ENCODE measurements at regions not wholly inside any gene's neighbourhood (a gene's known extent, or its start where the extent isn't known, plus 50 kb on each side); places are given as distances from the start of the nearest gene placed in this dataset.
A peak's percentile ranks its signal among the peaks of the same experiment; 100 is the strongest.
"Not testable (repeated sequence)": the region's sequence is repeated elsewhere in the genome, so short reads cannot be mapped to it uniquely, and the experiment has no call there.

DNA sequence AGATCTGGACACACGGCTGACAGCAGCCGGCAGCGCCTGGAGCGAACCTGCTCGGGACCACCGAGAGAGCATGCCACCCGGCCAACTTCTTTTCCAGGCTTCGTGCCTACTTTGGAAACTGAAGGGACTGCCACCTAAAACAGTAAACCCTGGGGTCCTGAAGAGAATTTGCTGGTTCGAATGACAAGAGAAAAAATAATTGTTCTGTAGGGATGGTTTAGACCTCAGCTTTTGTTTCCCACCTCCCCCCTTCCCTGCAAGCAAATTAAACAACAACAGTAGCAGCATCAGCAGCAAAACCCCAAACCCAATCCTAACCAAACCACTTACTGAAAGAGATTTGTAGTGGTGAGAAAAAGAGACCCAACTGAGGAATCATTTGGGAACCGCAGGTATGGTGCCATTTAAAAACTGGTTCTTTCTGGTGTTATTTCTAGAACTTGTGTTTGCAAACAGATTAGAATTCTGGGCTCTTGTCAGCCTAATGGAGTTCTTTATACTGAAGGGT lies 105.6 kb downstream of the LEPR start:
- no peak for DNase-seq (ENCODE audit: low read depth, low spot score)
- no peak overlapping the region for H3K27ac ChIP-seq

- no peak for DNase-seq (ENCODE audit: low read depth, low spot score)
- H3K27ac ChIP-seq = no peak overlapping the region
These were observed 106.7 kb downstream of the LEPR start for GRCh38 chr1:65527190-65527589.

GRCh38 chr1:65527707-65528503 lies 107.4 kb downstream of the LEPR start:
- DNase-seq (ENCODE audit: low read depth, low spot score) = no peak

GRCh38 chr1:65531972-65532570 lies 111.6 kb downstream of the LEPR start:
- no peak for DNase-seq (ENCODE audit: low read depth, low spot score)
- H3K27ac ChIP-seq = no peak overlapping the region

More at GRCh38 chr1:65527707-65528503, 107.4 kb downstream of the LEPR start:
- H3K27ac ChIP-seq = no peak overlapping the region

DNA sequence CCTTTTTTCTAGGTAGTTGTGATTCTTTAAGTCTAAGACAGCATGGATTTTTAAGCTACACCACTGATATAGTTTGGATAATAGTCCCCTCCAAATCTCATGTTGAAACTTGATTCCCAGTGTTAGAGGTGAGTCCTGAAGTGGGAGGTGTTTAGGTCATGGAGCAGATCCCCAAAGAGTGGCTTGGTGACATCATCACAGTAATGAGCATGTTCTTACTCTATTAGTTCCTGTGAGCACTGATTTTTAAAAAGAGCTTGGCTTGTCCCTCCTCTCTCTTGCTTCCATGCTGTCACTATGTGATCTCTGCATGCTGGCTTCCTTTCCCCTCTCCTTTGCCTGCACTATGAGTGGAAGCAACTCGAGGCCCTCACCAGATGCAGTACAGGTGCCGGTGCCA lies 115.5 kb downstream of the LEPR start:
- no peak for DNase-seq (ENCODE audit: low read depth, low spot score)

DNA sequence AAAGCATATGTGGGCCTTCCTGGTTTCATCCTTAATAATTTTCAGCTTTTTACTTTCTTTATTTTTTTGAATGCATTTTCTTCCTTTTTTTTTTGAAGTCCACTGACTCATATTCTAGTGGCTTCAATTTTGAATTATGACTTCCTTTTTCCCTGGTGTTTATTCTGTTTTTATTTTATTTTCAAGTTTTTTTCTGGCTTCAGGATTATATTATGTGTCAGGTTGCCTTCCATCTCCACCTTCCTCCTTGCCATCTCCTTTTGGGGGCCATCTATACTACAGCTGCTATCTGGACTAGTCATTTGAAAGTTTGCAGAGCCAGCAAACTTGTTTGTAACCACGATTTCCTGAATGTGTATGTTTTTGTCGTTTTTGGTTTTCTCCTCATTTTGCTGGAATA lies 117.6 kb downstream of the LEPR start:
- DNase-seq (ENCODE audit: low read depth, low spot score) = no peak
- H3K27ac ChIP-seq = no peak overlapping the region

More for the DNA sequence above, 115.5 kb downstream of the LEPR start:
- no peak overlapping the region for H3K27ac ChIP-seq

DNA sequence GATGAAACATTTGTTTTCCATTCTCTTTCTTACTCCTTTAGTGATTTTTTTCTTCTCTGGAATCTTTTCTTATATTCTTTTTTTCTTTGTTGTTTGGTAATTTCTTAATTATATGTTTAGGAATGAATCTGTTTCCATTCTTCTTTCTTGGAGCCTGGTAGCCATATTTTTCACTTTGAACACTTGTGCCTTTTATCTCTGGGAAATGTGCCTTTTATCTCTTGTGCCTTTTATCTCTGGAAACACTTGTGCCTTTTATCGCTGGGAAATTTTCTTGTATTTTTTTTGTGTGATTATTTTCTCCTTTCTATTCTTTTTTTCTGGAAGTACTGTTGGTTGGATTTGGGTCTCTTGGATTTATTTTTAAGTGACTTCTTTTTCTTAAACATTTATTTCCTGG lies 118.2 kb downstream of the LEPR start:
- no peak overlapping the region for H3K27ac ChIP-seq
- no peak for DNase-seq (ENCODE audit: low read depth, low spot score)

GRCh38 chr1:65539266-65540131 lies 119.0 kb downstream of the LEPR start:
- no peak for DNase-seq (ENCODE audit: low read depth, low spot score)
- H3K27ac ChIP-seq = no peak overlapping the region

- H3K27ac ChIP-seq = no peak overlapping the region
- peak; percentile 49 for DNase-seq (ENCODE audit: low read depth, low spot score)
These were observed 120.7 kb downstream of the LEPR start for GRCh38 chr1:65541161-65541560.

DNA sequence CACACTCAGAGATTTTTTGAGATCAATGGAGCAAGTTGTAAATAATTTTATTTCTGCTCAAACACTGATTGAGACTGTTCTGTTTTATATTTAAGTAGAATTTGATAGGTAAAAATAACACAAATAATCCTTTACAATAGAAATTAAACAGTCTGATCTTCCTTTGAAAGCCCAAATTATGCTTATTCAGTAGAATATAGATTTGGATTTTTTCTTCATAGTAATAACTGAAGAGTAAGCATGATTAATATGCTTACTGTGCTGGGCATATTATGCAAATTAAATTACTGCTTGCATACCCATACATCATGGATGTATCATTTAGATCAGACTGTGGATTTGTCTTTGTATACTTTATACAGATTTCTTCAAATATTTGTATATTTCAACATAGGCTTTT lies 121.4 kb downstream of the LEPR start:
- H3K27ac ChIP-seq = no peak overlapping the region
- no peak for DNase-seq (ENCODE audit: low read depth, low spot score)

DNA sequence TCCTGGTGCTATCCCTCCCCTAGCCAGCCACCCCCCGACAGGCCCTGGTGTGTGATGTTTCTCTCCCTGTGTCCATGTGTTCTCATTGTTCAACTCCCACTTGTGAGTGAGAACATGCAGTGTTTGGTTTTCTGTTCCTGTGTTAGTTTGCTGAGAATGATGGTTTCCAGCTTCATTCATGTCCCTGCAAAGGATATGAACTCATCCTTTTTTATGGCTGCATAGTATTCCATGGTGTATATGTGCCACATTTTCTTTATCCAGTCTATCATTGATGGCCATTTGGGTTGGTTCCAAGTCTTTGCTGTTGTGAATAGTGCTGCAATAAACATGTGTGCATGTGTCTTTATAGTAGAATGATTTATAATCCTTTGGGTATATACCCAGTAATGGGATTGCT lies 122.1 kb downstream of the LEPR start:
- not testable (repeated sequence) for H3K27ac ChIP-seq; DNase-seq (ENCODE audit: low read depth, low spot score)

GRCh38 chr1:65550306-65551010 lies 130.0 kb downstream of the LEPR start:
- H3K27ac ChIP-seq; DNase-seq (ENCODE audit: low read depth, low spot score): not testable (repeated sequence)

DNA sequence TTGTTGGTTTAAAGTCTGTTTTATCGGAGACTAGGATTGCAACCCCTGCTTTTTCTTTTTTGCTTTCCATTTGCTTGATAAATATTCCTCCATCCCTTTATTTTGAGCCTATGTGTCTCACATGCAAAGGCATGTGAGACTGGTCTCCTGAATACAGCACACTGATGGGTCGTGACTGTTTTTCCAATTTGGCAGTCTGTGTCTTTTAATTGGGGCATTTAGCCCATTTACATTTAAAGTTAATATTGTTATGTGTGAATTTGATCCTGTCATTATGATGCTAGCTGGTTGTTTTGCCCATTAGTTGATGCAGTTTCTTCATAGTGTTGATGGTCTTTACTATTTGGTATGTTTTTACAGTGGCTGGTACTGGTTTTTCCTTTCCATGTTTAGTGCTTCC lies 132.0 kb downstream of the LEPR start:
- DNase-seq (ENCODE audit: low read depth, low spot score); H3K27ac ChIP-seq: not testable (repeated sequence)

GRCh38 chr1:65554086-65554764 lies 133.8 kb downstream of the LEPR start:
- not testable (repeated sequence) for H3K27ac ChIP-seq; DNase-seq (ENCODE audit: low read depth, low spot score)

- no peak overlapping the region for H3K27ac ChIP-seq
- DNase-seq (ENCODE audit: low read depth, low spot score) = no peak
These were observed 134.4 kb downstream of the LEPR start for GRCh38 chr1:65554829-65555228.

DNA sequence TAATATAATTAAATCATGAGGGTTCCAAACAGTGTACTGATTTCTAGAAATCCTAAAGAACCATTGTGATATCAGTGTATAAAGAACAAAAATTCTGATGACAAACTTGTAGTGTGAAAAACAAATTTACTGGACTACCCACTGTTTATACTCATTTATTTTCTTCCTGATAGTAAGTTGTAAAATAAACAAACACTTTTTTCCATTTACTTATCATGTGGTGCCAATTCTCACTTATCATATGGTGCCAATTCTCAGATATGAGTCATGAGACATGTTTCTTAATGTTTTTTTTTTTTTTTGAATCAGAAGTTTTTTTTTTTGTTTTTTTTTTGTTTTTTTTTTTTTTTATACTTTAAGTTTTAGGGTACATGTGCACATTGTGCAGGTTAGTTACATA lies 137.7 kb downstream of the LEPR start:
- no peak overlapping the region for H3K27ac ChIP-seq

DNA sequence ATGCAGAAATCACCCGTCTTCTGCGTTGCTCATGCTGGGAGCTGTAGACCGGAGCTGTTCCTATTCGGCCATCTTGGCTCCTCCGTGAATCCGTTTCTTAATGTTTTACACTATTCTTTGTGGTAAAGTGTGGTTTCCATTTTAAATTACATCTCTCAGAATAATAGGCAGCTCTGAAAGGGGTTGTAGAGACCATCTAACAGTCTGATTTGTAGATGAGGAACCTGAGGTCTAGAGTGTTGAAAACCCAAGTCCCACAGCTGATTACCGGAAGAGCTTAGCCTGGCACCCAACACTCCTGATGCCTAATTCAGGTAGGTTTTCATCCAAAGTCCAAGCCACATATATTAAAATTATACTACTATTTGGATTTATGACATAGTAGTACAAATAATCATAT lies 144.0 kb downstream of the LEPR start:
- H3K27ac ChIP-seq = no peak overlapping the region
- no peak for DNase-seq (ENCODE audit: low read depth, low spot score)

More for the DNA sequence above, 137.7 kb downstream of the LEPR start:
- no peak for DNase-seq (ENCODE audit: low read depth, low spot score)

GRCh38 chr1:65568285-65568684 lies 147.8 kb downstream of the LEPR start:
- DNase-seq (ENCODE audit: low read depth, low spot score) = no peak
- H3K27ac ChIP-seq = no peak overlapping the region

- H3K27ac ChIP-seq = no peak overlapping the region
- no peak for DNase-seq (ENCODE audit: low read depth, low spot score)
These were observed 152.4 kb downstream of the LEPR start for GRCh38 chr1:65572701-65573421.
